A204.1 (cell line): ENCODE measurements at regions not wholly inside any gene's neighbourhood (a gene's known extent, or its start where the extent isn't known, plus 50 kb on each side); places are given as distances from the start of the nearest gene placed in this dataset.

ENCODE experiments used
- FAIRE-seq: peaks from 2 replicates; lab custom pipeline; 2012; peaks lifted over from hg19 to GRCh38; lab: Jason Lieb, UNC

GRCh38 chr1:162918151-162918754 lies 57.3 kb upstream of the CCDC190 start:
- no peak for FAIRE-seq

GRCh38 chr1:162916821-162917613 lies 56.0 kb upstream of the CCDC190 start:
- no peak for FAIRE-seq

DNA sequence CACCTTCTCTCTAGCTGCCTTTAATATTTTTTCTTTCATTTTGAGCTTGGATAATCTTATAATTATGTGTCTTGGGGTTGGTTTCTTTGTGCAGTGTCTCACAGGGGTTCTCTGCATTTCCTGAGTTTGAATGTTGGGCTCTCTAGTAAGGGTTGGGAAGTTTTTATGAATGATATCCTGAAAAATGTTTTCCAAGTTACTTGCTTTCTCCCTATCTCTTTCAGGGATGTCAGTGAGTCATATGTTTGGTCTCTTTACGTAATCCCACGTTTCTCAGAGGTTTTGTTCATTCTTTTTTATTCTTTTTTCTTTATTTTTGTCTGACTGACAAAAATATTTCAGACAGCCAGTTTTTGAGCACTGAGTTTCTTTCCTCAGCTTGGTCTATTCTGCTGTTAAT lies 55.4 kb upstream of the CCDC190 start:
- FAIRE-seq = no peak

DNA sequence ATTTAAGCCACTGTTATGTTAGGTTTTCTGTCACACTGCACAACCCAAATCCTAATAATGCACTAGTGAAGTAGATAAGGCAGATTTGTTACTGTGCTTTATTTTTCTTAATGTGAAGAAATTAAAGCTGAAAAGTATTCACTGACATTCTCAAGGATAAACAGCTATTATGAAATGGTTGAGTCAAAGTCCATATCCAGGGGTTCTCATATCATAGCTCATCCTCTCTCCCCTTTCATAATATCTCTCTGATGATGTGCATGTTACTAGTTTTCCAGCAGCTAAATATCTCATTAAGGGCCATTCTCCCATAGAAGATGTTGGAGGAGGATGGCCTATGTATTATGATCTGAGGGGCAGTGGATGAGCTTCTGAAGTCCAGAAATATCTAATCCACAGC lies 53.6 kb upstream of the CCDC190 start:
- no peak for FAIRE-seq

DNA sequence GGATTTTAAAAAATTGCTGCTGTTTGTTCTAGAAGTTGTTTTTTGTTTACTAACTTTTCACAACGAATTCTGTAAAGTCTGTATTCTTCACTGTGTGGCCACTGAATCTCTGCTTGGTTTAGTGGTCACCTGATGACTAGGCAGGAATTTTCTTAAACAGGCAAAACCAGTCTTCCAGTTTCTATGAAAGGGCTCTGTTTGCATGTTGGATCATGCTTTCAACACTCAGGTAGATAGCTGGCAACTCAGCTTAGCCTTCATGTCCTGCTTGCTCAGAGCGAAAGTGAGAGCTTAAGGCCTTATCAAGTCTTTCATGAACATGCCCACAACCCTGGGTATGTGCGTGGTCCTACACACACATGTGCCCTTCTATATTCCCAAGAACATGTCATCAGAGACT lies 52.4 kb upstream of the CCDC190 start:
- no peak for FAIRE-seq

DNA sequence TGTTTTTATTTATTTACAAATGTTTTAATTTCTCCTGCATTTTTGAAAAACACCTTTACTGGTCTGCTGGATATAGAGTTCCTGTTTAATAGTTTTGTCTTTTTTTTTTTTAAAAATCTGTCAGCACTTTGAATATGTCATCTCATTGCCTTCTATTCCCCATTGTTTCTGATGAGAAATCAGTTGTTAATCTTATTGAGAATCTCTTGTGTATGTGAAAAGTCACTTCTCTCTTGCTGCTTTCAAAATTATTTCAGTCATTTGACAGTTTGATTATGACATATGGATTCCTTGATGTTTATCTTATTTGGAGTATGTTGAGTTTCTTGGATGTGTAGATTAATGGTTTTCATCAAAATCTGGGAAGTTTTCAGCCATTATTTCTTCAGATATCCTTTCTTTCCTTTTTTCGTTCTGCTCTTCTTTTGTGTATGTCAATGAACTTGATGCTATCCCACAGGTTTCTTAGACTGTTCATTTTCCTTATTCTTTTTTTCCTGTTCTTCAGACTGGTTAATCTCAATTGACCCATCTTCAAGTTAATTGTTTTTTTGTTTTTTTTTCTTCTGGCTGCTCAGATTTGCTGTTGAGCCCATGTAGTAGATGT lies 51.2 kb upstream of the CCDC190 start:
- peak; percentile 37 for FAIRE-seq
